Loucy (cell line): ENCODE measurements at regions not wholly inside any gene's neighbourhood (a gene's known extent, or its start where the extent isn't known, plus 50 kb on each side); places are given as distances from the start of the nearest gene placed in this dataset.
A peak's percentile ranks its signal among the peaks of the same experiment; 100 is the strongest.

Source experiments
- H2AFZ ChIP-seq: fragments of 200-600 bp; sonication (generic); 2 replicates; pipeline ENCODE4 v1.6.0; 2016; ENCODE audit warnings: antibody characterized with exemption, mild to moderate bottlenecking, low read length, moderate library complexity
- H3F3A ChIP-seq: fragments of 200-600 bp; 2 replicates; pipeline ENCODE4 v1.6.0; 2016; ENCODE audit warnings: antibody characterized with exemption, low read depth, mild to moderate bottlenecking
- H3K27me3 ChIP-seq: fragments of 200-600 bp; sonication (generic); 2 replicates; pipeline ENCODE4 v1.6.1; 2014; ENCODE audit warnings: low read length, mild to moderate bottlenecking; ENCODE audit not compliant: insufficient read depth, poor library complexity, severe bottlenecking
- H3K36me3 ChIP-seq: fragments of 200-600 bp; sonication (generic); 2 replicates; pipeline ENCODE4 v1.6.1; 2016; ENCODE audit warnings: low read length; ENCODE audit not compliant: insufficient read depth
- H3K4me1 ChIP-seq: fragments of 200-600 bp; sonication (generic); 2 replicates; pipeline ENCODE4 v1.5.1; 2014; ENCODE audit warnings: low read length, mild to moderate bottlenecking; ENCODE audit not compliant: insufficient read depth, poor library complexity, severe bottlenecking
- H3K4me2 ChIP-seq: fragments of 200-600 bp; sonication (generic); 2 replicates; pipeline ENCODE4 v1.6.0; 2014; ENCODE audit warnings: antibody characterized with exemption, low read length, low read depth, mild to moderate bottlenecking; ENCODE audit not compliant: poor library complexity, severe bottlenecking
- H3K4me3 ChIP-seq: fragments of 200-600 bp; sonication (generic); 2 replicates; pipeline ENCODE4 v1.5.1; 2014; ENCODE audit warnings: low read length, mild to moderate bottlenecking, mixed read lengths; ENCODE audit not compliant: poor library complexity, severe bottlenecking
- H3K79me2 ChIP-seq: fragments of 200-600 bp; sonication (generic); 2 replicates; pipeline ENCODE4 v1.6.1; 2014; ENCODE audit warnings: low read length; ENCODE audit not compliant: insufficient read depth
- H3K9ac ChIP-seq: fragments of 200-600 bp; sonication (generic); 2 replicates; pipeline ENCODE4 v1.6.0; 2014; ENCODE audit warnings: mild to moderate bottlenecking, low read depth, low read length, moderate library complexity; ENCODE audit not compliant: poor library complexity, severe bottlenecking
- H3K9me2 ChIP-seq: fragments of 200-600 bp; sonication (generic); replicated peaks from 2 replicates; pipeline ENCODE4 v1.6.1; 2016; ENCODE audit warnings: low read depth, low read length, mixed read lengths
- H3K9me3 ChIP-seq: fragments of 200-600 bp; sonication (generic); 2 replicates; pipeline ENCODE4 v1.6.1; 2014; ENCODE audit warnings: mild to moderate bottlenecking, antibody characterized with exemption, low read length, low read depth; ENCODE audit not compliant: insufficient read depth
- H4K20me1 ChIP-seq: fragments of 200-600 bp; sonication (generic); 2 replicates; pipeline ENCODE4 v1.6.0; 2014; ENCODE audit warnings: antibody characterized with exemption, low read length, mild to moderate bottlenecking; ENCODE audit not compliant: insufficient read depth, poor library complexity, severe bottlenecking
- EZH2phosphoT487 ChIP-seq: fragments of 200-600 bp; IDR thresholded peaks from 2 replicates; pipeline ENCODE4 v1.6.1; 2018; ENCODE audit warnings: antibody characterized with exemption, mild to moderate bottlenecking, moderate library complexity, borderline replicate concordance
- TF ChIP-seq, protein P1 (sequence below): fragments of 200-600 bp; sonication (generic); conservative IDR thresholded peaks from 2 replicates; pipeline ENCODE4 v1.5.1; 2014; ENCODE audit warnings: mild to moderate bottlenecking, antibody characterized with exemption, low read length

DNA sequence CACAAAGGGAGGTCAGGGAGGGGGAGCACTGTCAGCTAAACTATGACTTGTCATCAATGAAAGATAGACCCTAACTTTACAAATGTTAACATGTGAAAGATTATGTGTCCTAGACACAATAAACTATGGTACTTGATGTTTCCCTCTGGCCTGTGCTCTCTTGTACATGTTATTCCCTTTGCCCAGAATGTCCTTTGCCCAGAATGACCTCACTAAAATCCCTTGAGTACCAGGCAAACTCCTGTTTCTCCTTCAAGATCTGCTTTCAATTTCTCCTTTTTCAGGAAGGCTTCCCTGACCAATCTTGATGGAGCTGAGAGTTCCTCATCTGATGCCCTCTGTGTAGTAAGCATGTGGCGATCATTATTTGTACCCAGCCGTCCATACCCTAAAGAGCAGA is 143.1 kb downstream of the ZNF365 start:
- TF ChIP-seq EZH2phosphoT487 = no peak
- TF ChIP-seq, protein P1, sequence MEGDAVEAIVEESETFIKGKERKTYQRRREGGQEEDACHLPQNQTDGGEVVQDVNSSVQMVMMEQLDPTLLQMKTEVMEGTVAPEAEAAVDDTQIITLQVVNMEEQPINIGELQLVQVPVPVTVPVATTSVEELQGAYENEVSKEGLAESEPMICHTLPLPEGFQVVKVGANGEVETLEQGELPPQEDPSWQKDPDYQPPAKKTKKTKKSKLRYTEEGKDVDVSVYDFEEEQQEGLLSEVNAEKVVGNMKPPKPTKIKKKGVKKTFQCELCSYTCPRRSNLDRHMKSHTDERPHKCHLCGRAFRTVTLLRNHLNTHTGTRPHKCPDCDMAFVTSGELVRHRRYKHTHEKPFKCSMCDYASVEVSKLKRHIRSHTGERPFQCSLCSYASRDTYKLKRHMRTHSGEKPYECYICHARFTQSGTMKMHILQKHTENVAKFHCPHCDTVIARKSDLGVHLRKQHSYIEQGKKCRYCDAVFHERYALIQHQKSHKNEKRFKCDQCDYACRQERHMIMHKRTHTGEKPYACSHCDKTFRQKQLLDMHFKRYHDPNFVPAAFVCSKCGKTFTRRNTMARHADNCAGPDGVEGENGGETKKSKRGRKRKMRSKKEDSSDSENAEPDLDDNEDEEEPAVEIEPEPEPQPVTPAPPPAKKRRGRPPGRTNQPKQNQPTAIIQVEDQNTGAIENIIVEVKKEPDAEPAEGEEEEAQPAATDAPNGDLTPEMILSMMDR = no peak
- Histone ChIP-seq H3F3A (no peaks in the 10 kb centered on the region; the same call in 1 of the 2 replicates), H3K4me3 (no peak overlapping the region), H2AFZ (no peak overlapping the region), H3K9me2 (no peaks in the 10 kb centered on the region), H3K79me2 (no peaks in the 10 kb centered on the region), H3K9me3 (no peaks in the 10 kb centered on the region), H3K9ac (no peak overlapping the region), H4K20me1 (no peaks in the 10 kb centered on the region), H3K4me2 (no peak overlapping the region), H3K27me3 (no peaks in the 10 kb centered on the region), H3K36me3 (no peaks in the 10 kb centered on the region), H3K4me1 (no peaks in the 10 kb centered on the region)

DNA sequence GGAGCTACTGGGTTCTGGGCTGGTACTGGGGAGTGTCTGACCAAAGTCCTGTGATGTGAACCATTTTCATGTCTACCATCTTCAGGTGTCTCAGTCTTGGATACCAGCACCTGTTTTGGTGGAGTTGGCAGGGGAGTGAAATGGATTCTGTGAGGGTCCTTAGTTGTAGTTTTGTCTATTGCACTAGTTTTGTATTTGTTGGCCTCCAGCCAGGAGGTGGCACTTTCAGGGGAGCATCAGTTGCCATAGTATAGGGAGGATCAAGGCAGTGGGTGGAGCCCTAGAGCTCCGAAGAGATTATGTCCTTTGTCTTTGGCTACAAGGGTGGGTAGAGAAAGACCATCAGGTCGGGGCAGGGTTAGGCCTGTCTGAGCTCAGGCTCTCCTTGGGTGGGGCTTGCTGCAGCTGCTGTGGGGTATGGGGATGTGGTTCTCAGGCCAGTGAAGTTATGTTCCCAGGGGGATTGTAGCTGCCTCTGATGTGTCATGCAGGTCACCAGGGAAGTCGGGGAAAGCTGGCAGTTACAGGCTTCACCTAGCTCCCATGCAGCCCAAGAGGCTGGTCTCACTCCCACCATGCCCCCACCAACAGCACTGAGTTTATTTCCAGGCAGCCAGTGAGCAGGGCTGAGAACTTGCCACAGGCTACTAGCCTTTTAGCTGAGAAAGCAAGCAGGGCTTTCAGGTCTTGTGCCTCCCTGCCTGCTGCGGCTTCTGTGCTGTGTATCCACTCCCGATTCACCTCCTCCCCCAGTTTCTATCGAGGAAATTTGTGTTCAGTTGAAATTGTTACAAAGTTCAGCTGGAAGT is 153.1 kb downstream of the ZNF365 start:
- H3K9me3 ChIP-seq = peaks cover 2% of the 10 kb centered on the region; the same call in 1 of the 2 replicates
- H3K4me3 ChIP-seq = peak overlapping the region; percentile 44
- H3K79me2 ChIP-seq = no peaks in the 10 kb centered on the region
- no peaks in the 10 kb centered on the region for H3K27me3 ChIP-seq
- peak overlapping the region; percentile 49 for H3K9ac ChIP-seq
- H3F3A ChIP-seq = peaks cover 4% of the 10 kb centered on the region; the same call in 1 of the 2 replicates
- H3K4me1 ChIP-seq = peaks cover 30% of the 10 kb centered on the region
- peak overlapping the region; percentile 67 for H2AFZ ChIP-seq
- TF ChIP-seq, protein P1 = no peak
- TF ChIP-seq EZH2phosphoT487 = no peak
- H4K20me1 ChIP-seq = no peaks in the 10 kb centered on the region
- no peaks in the 10 kb centered on the region for H3K9me2 ChIP-seq
- peak overlapping the region; percentile 77 for H3K4me2 ChIP-seq
- H3K36me3 ChIP-seq = no peaks in the 10 kb centered on the region

DNA sequence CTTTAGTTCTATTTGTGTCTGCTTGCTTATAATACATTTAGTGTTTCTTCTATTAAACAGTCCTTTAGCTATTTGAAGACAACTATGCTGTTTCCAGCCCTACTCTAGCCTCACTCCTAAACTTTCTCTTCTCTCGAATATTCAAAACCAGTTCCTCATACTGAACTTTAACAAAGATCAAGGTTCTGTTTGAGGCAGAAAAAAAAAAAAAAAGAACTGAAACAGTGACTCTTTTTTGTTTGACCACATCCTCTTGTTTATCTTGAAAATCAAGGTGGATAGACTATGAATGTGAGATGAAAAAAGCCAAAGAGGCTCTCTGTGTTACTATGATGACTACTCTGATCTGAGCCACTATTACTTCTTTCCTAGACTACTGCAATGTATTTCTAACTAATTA is 154.3 kb downstream of the ZNF365 start:
- no peaks in the 10 kb centered on the region for H3K79me2 ChIP-seq
- no peaks in the 10 kb centered on the region for H3K27me3 ChIP-seq
- peak overlapping the region; percentile 44 for H3K4me3 ChIP-seq
- peaks cover 30% of the 10 kb centered on the region for H3K4me1 ChIP-seq
- no peaks in the 10 kb centered on the region for H3K36me3 ChIP-seq
- no peaks in the 10 kb centered on the region for H3K9me2 ChIP-seq
- TF ChIP-seq, protein P1 = no peak
- TF ChIP-seq EZH2phosphoT487 = no peak
- peak overlapping the region; percentile 67 for H2AFZ ChIP-seq
- no peaks in the 10 kb centered on the region for H4K20me1 ChIP-seq
- H3K9me3 ChIP-seq = peaks cover 2% of the 10 kb centered on the region; the same call in 1 of the 2 replicates
- H3K4me2 ChIP-seq = peak overlapping the region; percentile 77
- H3F3A ChIP-seq = peaks cover 4% of the 10 kb centered on the region; the same call in 1 of the 2 replicates
- H3K9ac ChIP-seq = peak overlapping the region; percentile 49
